ENCODE measurements at regions not wholly inside any gene's neighbourhood (a gene's known extent, or its start where the extent isn't known, plus 50 kb on each side); places are given as distances from the start of the nearest gene placed in this dataset.

DNA sequence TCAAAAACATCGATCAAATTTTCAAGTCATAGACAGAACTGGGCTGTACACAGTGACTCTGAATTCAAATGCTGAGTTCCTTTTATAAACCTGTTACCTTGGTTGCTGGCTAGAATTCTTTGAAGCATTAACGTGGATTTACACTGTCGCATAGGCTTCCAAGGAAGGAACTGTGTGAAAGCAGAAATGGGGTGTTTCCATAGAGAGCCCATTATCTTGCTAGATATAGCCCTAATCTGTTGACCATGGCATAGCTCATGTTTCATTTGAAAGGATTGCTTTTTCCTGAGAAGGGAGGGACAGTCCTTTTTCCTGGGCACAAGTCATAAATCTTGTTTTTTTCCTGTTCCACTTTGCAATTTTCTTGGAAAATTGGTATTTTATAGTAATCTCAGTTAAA lies 73.8 kb upstream of the NEUROD1 start:
- TF ChIP-seq, protein P1, sequence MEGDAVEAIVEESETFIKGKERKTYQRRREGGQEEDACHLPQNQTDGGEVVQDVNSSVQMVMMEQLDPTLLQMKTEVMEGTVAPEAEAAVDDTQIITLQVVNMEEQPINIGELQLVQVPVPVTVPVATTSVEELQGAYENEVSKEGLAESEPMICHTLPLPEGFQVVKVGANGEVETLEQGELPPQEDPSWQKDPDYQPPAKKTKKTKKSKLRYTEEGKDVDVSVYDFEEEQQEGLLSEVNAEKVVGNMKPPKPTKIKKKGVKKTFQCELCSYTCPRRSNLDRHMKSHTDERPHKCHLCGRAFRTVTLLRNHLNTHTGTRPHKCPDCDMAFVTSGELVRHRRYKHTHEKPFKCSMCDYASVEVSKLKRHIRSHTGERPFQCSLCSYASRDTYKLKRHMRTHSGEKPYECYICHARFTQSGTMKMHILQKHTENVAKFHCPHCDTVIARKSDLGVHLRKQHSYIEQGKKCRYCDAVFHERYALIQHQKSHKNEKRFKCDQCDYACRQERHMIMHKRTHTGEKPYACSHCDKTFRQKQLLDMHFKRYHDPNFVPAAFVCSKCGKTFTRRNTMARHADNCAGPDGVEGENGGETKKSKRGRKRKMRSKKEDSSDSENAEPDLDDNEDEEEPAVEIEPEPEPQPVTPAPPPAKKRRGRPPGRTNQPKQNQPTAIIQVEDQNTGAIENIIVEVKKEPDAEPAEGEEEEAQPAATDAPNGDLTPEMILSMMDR (IDR thresholded peaks at IDR 0.05) = no peak
- TF ChIP-seq POLR2A (IDR thresholded peaks at IDR 0.05) = no peak
